GM12878 (cell line): ENCODE measurements at regions not wholly inside any gene's neighbourhood (a gene's known extent, or its start where the extent isn't known, plus 50 kb on each side); places are given as distances from the start of the nearest gene placed in this dataset.
A peak's percentile ranks its signal among the peaks of the same experiment; 100 is the strongest.

ENCODE experiments used
- BCLAF1 ChIP-seq: fragments of 450-650 bp; IDR thresholded peaks from 2 replicates; pipeline ENCODE4 v1.6.1; 2017; ENCODE audit warnings: antibody characterized with exemption, mild to moderate bottlenecking, moderate library complexity
- BHLHE40 ChIP-seq, 2 experiments: fragments of 450-650 bp in 1 of 2; IDR thresholded peaks; 2 replicates each; pipeline ENCODE4 v1.6.1; 2011 to 2017; ENCODE audit warnings: low read depth in 2 of 2, borderline replicate concordance in 1 of 2, improper control_type of control experiment in 1 of 2, low read length in 1 of 2, mild to moderate bottlenecking in 1 of 2
- JUND ChIP-seq: IDR thresholded peaks from 2 replicates; pipeline ENCODE4 v1.6.1; 2012; ENCODE audit warnings: low read depth, mild to moderate bottlenecking, low read length, improper control_type of control experiment, moderate library complexity
- MAX ChIP-seq: IDR thresholded peaks from 2 replicates; pipeline ENCODE4 v1.6.1; 2012; ENCODE audit warnings: low read depth, low read length, improper control_type of control experiment
- MXI1 ChIP-seq: fragments of 150-350 bp; IDR thresholded peaks from 2 replicates; pipeline ENCODE4 v1.6.1; 2011; ENCODE audit warnings: low read depth, mild to moderate bottlenecking, inconsistent platforms, low read length, improper control_type of control experiment
- NFIC ChIP-seq: IDR thresholded peaks from 2 replicates; pipeline ENCODE4 v1.6.1; 2012; ENCODE audit warnings: low read depth, mild to moderate bottlenecking, inconsistent platforms, low read length, moderate library complexity
- NR2C2 ChIP-seq: IDR thresholded peaks from 2 replicates; pipeline ENCODE4 v1.6.1; 2011; ENCODE audit warnings: borderline replicate concordance, low read depth; ENCODE audit not compliant: control insufficient read depth, insufficient read length
- SUPT20H ChIP-seq: IDR thresholded peaks from 2 replicates; pipeline ENCODE4 v1.6.1; 2011; ENCODE audit warnings: low read depth, mild to moderate bottlenecking, low read length, moderate library complexity, borderline replicate concordance; ENCODE audit not compliant: control insufficient read depth
- TCF12 ChIP-seq: IDR thresholded peaks from 2 replicates; pipeline ENCODE4 v1.6.1; 2011; ENCODE audit warnings: low read depth, mild to moderate bottlenecking, low read length
- ZBTB11 ChIP-seq: fragments of 450-650 bp; formaldehyde crosslinking; IDR thresholded peaks from 2 replicates; pipeline ENCODE4 v1.5.0; 2022; ENCODE audit warnings: mild to moderate bottlenecking, missing genetic modification characterization
- TF ChIP-seq, protein P1 (sequence below), 3 experiments: IDR thresholded peaks in 2 of 3; conservative IDR thresholded peaks in 1 of 3; 2 replicates each; pipeline ENCODE4 v1.5.1; 2011; ENCODE audit warnings: low read depth in 3 of 3, low read length in 3 of 3, mild to moderate bottlenecking in 3 of 3, control low read depth in 2 of 3, moderate library complexity in 2 of 3, inconsistent platforms in 1 of 3, mixed read lengths in 1 of 3; ENCODE audit not compliant: control insufficient read depth in 2 of 3, insufficient read depth in 1 of 3; ENCODE audit errors: extremely low read depth in 1 of 3

- TF ChIP-seq NR2C2 = no peak
- peak; percentile 78 to 82 for TF ChIP-seq BHLHE40 (IDR thresholded peaks at IDR 0.05; ENCODE audit: borderline replicate concordance in 1 of 2, low read depth in 2 of 2, low read length in 1 of 2)
- TF ChIP-seq MXI1 = no peak
- TF ChIP-seq, protein P1, sequence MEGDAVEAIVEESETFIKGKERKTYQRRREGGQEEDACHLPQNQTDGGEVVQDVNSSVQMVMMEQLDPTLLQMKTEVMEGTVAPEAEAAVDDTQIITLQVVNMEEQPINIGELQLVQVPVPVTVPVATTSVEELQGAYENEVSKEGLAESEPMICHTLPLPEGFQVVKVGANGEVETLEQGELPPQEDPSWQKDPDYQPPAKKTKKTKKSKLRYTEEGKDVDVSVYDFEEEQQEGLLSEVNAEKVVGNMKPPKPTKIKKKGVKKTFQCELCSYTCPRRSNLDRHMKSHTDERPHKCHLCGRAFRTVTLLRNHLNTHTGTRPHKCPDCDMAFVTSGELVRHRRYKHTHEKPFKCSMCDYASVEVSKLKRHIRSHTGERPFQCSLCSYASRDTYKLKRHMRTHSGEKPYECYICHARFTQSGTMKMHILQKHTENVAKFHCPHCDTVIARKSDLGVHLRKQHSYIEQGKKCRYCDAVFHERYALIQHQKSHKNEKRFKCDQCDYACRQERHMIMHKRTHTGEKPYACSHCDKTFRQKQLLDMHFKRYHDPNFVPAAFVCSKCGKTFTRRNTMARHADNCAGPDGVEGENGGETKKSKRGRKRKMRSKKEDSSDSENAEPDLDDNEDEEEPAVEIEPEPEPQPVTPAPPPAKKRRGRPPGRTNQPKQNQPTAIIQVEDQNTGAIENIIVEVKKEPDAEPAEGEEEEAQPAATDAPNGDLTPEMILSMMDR (IDR thresholded peaks at IDR 0.05 in 2 of 3, conservative IDR thresholded peaks at IDR 0.05 in 1 of 3; ENCODE audit: control insufficient read depth in 2 of 3, extremely low read depth in 1 of 3, insufficient read depth in 1 of 3, low read depth in 3 of 3, low read length in 3 of 3) = peak; percentile 31 to 55 (median 37); a peak in 5 of 6 replicates
- no peak for TF ChIP-seq ZBTB11
- TF ChIP-seq SUPT20H = no peak
- no peak for TF ChIP-seq MAX
- no peak for TF ChIP-seq NFIC
- TF ChIP-seq JUND = no peak
- TF ChIP-seq BCLAF1 = no peak
- peak; percentile 57; the same call in 1 of the 2 replicates for TF ChIP-seq TCF12
Measured at GRCh38 chr6:1554476-1555310, 55.0 kb upstream of the FOXC1 start.
